ENCODE measurements at regions not wholly inside any gene's neighbourhood (a gene's known extent, or its start where the extent isn't known, plus 50 kb on each side); places are given as distances from the start of the nearest gene placed in this dataset.

DNA sequence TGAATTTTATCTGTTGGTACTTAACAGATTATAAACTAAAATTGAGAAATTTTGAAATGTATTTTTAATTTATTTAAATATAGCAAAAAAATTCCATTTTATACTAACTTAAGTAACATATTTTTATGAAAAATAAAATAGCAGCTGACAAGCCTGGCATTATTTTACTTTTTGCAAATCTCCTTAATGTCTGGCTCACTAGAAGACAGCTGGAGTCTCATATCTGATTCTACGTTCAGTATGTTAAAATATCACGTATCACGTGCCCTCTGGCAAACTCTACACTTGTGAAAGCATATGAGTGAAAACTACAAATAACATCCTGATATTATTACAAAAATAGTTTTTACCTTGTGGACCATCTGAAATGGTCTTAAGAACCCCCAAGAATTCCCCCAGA is 513.2 kb upstream of the NBEA start:
- Mint-ChIP-seq H3K4me1 (no peaks in the 10 kb centered on the region), H3K9me3 (no peaks in the 10 kb centered on the region), H3K36me3 (ENCODE audit: low read depth) (no peaks in the 10 kb centered on the region), H3K4me3 (no peak overlapping the region), H3K27me3 (no peaks in the 10 kb centered on the region), H3K27ac (no peak overlapping the region)
- no peak for ATAC-seq (replicated peaks)

DNA sequence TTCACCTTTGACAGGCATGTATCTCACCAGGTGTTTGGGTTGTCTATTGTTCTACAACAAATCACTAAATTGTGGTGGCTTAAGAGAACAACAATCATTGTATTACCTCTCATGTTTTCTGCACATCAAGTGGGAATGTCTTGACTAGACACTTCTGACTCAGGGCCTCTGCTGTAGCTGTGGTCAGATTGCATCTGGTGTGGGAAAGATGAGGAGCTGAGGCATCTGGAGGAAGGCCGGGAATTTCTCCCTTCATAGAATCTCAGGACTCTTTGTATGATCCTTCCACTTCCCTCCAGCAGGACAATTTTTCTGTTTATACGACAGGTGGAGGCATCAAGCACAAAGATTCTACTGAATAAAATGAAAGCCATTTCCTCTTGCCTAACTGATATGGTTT is 511.8 kb upstream of the NBEA start:
- Mint-ChIP-seq H3K27ac (no peak overlapping the region), H3K4me3 (no peak overlapping the region), H3K4me1 (no peaks in the 10 kb centered on the region), H3K36me3 (ENCODE audit: low read depth) (no peaks in the 10 kb centered on the region), H3K9me3 (no peaks in the 10 kb centered on the region), H3K27me3 (no peaks in the 10 kb centered on the region)
- no peak for ATAC-seq (replicated peaks)

DNA sequence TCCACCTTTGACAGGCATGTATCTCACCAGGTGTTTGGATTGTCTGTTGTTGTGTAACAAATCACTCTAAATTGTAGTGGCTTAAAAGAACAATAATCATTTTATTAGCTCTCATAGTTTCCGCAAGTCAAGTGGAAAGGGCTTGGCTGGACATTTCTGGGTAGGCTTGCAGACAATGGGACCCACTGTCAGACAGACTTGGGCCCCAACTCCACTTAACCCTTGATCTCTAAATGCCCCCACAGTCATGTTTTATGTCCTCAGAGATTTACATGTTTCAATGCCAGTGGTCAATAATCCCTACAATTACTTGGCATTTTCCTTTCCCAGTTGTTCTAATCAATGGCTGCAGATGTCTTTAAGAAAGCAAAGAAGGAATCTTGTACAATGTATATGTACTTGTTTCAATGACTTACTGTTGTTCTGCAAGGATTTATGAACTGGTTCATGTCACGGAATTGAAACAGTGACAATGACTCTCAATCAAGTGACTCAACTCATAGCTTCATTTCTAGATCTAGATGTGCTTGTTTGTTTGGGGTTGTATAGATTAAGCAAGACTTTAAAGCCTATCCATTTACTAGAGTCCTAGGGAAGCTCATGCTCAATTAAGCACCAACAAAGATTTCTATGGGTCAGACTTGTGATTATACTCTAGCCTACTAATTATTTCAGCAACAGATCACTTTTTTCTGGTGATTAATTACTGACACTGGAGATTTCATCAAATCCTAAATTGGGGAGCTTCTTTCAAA is 510.1 kb upstream of the NBEA start:
- no peak overlapping the region for H3K27ac Mint-ChIP-seq
- no peaks in the 10 kb centered on the region for H3K27me3 Mint-ChIP-seq
- ATAC-seq (replicated peaks) = no peak
- H3K4me3 Mint-ChIP-seq = no peak overlapping the region
- H3K4me1 Mint-ChIP-seq = no peaks in the 10 kb centered on the region
- H3K36me3 Mint-ChIP-seq (ENCODE audit: low read depth) = no peaks in the 10 kb centered on the region
- H3K9me3 Mint-ChIP-seq = no peaks in the 10 kb centered on the region

DNA sequence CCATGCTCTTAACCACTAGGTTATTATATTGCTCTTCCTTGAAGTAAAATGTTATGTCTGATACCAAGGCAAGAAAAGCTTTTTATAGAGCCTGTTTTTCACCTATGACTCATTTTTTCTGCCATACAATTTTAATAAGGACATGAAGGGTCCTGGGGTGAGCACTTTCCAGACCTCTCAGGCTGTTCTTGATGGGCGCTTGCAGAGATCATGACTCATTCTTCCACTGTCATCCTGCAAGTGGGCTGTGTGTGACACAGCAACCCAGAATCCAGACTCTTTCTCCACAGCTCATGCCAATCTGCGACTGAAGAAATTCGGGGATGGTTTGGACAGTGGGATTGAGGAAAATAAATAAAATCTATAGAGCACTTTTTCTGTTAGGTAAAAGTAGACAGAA is 506.7 kb upstream of the NBEA start:
- no peaks in the 10 kb centered on the region for H3K27me3 Mint-ChIP-seq
- no peak overlapping the region for H3K27ac Mint-ChIP-seq
- H3K4me3 Mint-ChIP-seq = no peak overlapping the region
- H3K9me3 Mint-ChIP-seq = no peaks in the 10 kb centered on the region
- no peak for ATAC-seq (replicated peaks)
- H3K36me3 Mint-ChIP-seq (ENCODE audit: low read depth) = no peaks in the 10 kb centered on the region
- no peaks in the 10 kb centered on the region for H3K4me1 Mint-ChIP-seq

DNA sequence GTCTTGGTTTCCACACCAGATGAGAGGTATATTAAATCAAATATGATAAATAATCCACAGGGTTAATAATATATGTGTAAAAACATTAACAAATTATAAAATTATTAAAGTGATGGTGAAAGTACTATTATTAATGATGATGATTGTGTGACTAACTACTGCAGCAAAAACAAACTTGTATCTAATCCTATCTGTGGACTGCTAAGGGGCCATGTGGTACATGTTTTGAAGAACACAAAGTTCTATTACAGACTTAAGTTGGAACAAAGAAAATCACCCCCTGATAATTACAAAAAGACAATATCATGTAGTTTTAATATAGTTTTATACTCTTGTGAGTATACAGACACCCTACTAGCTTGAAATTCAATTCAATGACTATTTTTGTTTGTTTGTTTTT is 504.2 kb upstream of the NBEA start:
- no peak for ATAC-seq (replicated peaks)
- Mint-ChIP-seq H3K4me3 (no peak overlapping the region), H3K36me3 (ENCODE audit: low read depth) (no peaks in the 10 kb centered on the region), H3K27me3 (no peaks in the 10 kb centered on the region), H3K9me3 (no peaks in the 10 kb centered on the region), H3K27ac (no peak overlapping the region), H3K4me1 (no peaks in the 10 kb centered on the region)

DNA sequence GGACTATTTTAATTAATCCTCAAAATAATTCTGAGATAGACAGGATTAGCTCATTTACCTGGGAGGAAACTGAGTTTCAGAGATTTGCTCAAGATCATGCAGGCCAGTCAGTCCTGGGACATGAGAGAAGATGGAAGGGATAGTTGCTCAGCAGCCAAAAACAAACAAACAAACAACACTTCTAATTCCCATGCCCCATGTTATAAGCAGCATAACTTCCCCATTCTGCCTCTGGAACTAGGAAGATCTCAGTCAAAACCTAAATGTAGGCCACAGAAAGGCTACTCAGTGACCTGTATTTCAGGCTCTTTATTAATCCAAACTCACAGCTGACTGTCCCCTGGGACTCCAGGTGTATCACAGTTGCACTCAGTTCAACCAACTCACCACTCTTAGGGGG is 489.2 kb upstream of the NBEA start:
- H3K4me1 Mint-ChIP-seq = no peaks in the 10 kb centered on the region
- ATAC-seq (replicated peaks) = no peak
- H3K27ac Mint-ChIP-seq = no peak overlapping the region
- peaks cover 4% of the 10 kb centered on the region for H3K9me3 Mint-ChIP-seq
- no peak overlapping the region for H3K4me3 Mint-ChIP-seq
- no peaks in the 10 kb centered on the region for H3K27me3 Mint-ChIP-seq
- H3K36me3 Mint-ChIP-seq (ENCODE audit: low read depth) = no peaks in the 10 kb centered on the region

DNA sequence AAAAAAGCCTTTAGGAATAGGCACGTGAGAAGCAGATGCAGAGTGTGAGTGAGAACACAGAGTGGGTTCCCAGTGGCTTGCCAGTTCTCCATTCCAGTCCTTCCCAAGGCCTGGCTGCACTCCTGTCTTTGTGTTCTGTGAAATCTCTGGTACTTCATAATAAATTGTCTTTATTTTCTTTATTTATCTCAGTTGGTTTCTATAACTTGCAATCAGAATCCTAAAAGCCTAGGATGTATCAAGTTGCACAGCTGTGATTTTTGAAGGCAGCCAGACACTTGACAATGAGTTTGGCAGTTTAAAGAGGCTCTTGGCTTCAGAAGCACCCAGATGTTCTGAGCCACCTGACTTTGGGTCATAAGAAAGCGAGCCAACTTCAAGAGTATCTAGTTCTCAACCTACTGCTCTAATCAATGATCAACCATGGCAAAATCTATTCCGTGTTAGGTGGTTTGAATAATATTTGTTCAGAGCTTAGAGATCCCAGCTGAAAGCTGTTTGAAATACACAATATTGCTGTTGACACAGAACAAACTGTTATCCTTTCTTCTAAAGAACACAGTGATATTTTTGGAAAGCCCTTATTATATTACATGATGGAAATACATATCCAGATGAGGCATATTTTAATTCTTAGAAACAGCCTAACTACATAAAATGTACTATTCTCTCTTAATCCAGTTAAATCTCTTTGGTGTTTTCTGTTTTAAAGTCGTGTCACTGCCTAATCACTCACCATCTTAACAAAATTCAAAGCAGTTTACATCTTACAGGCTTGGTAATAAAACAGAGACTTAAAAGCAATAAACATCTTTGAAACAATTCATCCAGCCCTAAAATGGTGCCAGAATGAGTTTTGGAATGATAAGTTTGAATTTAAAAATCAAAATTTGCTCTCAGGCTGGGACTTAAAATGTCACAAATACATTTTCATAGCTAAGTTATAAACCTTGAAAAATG is 483.0 kb upstream of the NBEA start:
- Mint-ChIP-seq H3K4me3 (no peak overlapping the region), H3K27ac (no peak overlapping the region), H3K4me1 (no peaks in the 10 kb centered on the region), H3K36me3 (ENCODE audit: low read depth) (no peaks in the 10 kb centered on the region), H3K9me3 (peaks cover 4% of the 10 kb centered on the region), H3K27me3 (no peaks in the 10 kb centered on the region)
- ATAC-seq (replicated peaks) = no peak

DNA sequence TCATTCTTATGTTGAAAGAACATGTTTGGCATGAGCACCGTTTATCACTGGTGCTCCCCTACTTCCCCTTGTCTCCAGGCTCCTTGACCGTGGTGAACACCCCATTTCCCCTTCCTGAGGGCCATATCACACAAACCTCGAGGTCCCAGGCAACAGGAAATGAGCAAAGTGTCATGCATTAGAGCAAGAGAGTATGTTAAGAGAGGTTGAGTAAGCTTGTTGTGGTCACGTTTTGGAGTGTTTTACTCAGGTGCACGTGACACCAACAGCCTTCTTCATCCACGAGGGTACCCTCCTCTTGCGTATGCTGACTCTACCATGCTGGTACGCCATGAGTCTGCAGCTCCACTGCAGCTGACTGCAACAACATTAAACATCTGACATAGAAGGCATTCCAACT is 482.2 kb upstream of the NBEA start:
- Mint-ChIP-seq H3K27ac (no peak overlapping the region), H3K4me3 (no peak overlapping the region), H3K9me3 (peaks cover 4% of the 10 kb centered on the region), H3K36me3 (ENCODE audit: low read depth) (no peaks in the 10 kb centered on the region), H3K27me3 (no peaks in the 10 kb centered on the region), H3K4me1 (no peaks in the 10 kb centered on the region)
- no peak for ATAC-seq (replicated peaks)

DNA sequence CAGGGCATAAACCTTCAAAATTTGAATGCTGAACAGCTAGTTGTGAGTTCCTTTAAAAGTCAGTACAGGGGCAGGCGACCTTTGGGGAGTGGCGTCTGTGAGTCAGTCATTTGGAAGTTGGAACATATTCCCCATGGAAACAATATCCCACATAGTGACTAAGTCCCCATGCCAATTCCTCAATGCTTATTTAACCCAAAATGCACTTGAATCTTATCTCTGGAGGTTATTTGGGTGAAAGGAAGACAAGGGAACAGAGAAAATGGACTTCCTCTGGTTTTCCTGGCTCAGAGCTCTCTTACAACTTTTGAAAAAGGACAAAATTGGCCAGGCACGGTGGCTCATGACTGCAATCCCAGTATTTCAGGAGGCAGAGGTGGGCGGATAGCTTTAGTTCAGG is 479.2 kb upstream of the NBEA start:
- peaks cover 4% of the 10 kb centered on the region for H3K9me3 Mint-ChIP-seq
- no peaks in the 10 kb centered on the region for H3K36me3 Mint-ChIP-seq (ENCODE audit: low read depth)
- no peaks in the 10 kb centered on the region for H3K27me3 Mint-ChIP-seq
- no peaks in the 10 kb centered on the region for H3K4me1 Mint-ChIP-seq
- no peak overlapping the region for H3K4me3 Mint-ChIP-seq
- no peak overlapping the region for H3K27ac Mint-ChIP-seq
- no peak for ATAC-seq (replicated peaks)

DNA sequence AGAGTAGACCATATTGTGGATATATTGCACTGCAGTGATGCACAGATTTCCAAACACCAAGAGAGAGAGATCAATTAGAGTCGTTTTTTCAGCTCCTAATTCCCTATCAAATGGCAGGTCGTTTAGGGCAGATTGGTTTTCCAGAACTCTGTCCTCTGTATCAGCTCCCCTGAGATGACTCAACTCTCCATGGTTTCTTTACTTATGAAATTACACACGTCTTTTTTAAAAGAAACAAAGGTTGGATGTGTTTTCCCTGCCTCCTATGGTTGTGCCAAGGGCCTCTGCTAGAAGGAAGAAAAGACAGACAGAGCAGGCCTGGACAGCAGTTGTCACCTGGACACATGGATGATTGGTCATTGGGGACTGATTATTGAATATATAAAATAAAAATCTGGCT is 478.1 kb upstream of the NBEA start:
- Mint-ChIP-seq H3K36me3 (ENCODE audit: low read depth) (no peaks in the 10 kb centered on the region), H3K27me3 (no peaks in the 10 kb centered on the region), H3K9me3 (peaks cover 4% of the 10 kb centered on the region), H3K4me3 (no peak overlapping the region), H3K4me1 (no peaks in the 10 kb centered on the region), H3K27ac (no peak overlapping the region)
- ATAC-seq (replicated peaks) = no peak

DNA sequence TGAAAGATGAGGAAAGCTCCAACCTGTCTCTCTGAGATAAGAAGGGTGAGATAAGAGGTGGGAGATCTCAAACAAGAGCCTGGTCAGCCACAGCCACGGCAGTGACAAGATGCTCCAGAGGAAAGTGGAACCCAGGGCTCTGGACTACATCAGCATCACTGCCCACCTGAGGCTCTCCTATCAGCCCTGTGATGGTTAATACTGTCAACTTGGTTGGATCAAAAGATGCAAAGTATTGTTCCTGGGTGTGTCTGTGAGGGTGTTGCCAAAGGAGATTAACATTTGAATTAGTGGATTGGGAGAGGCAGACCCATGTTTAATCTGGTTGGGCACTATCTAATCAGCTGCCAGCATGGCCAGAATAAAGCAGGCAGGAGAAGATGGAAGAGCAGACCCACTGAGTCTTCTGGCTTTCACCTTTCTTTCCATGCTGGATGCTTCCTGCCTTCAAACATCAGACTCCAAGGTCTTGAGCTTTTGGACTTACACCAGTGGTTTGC is 476.6 kb upstream of the NBEA start:
- no peaks in the 10 kb centered on the region for H3K4me1 Mint-ChIP-seq
- no peak overlapping the region for H3K27ac Mint-ChIP-seq
- peaks cover 4% of the 10 kb centered on the region for H3K9me3 Mint-ChIP-seq
- no peak for ATAC-seq (replicated peaks)
- no peak overlapping the region for H3K4me3 Mint-ChIP-seq
- no peaks in the 10 kb centered on the region for H3K27me3 Mint-ChIP-seq
- no peaks in the 10 kb centered on the region for H3K36me3 Mint-ChIP-seq (ENCODE audit: low read depth)

DNA sequence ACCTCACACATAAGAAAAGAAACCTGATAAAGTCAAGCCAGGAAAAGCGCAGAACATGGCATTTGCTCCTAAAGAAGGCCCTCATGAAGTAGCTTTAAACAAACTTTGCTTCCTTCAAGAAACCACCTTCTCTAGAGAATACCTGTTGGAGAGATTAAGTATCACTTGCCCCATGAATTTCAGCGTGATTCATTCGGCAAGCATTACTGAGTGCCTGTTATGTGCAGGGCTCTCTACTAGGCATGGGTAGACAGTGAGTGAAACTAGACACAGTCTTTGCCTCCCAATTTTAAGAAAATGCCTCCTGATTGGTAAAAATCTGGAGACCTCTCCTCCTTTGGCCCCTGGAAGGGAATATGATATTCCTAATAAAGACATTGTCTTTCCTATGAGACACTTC is 475.8 kb upstream of the NBEA start:
- Mint-ChIP-seq H3K4me1 (no peaks in the 10 kb centered on the region), H3K27me3 (no peaks in the 10 kb centered on the region), H3K36me3 (ENCODE audit: low read depth) (no peaks in the 10 kb centered on the region), H3K9me3 (no peaks in the 10 kb centered on the region), H3K4me3 (no peak overlapping the region), H3K27ac (no peak overlapping the region)
- ATAC-seq (replicated peaks) = no peak

DNA sequence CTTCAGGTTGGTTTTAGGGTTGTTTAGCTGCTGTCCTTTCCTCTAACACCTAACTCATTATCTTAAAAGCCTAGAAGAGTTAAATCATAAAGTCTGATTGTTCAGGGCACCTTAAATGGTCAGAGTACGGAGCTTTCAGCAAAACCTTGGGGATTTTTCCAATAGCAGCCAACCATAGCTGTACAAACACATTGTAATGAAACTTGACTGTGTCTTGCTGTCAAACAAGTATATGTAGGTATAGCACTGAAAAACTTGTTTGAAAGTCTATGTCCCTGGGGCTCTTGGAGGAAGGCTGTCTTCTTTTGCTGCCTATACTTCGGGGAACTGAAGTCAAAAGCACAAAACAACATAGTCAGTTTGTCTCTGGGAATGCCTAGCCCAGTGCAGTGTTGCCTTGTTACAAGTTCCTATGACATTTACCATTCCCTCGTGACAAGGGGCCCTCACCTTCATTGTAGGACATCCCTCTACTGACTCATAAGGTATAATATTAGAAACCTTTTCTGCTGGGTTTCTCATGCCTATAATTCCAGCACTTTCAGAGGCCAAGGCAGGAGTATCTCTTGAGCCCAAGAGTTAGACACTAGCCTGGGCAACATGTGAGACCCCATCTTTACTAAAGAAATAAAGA is 474.5 kb upstream of the NBEA start:
- Mint-ChIP-seq H3K27ac (no peak overlapping the region), H3K4me3 (no peak overlapping the region), H3K36me3 (ENCODE audit: low read depth) (no peaks in the 10 kb centered on the region), H3K4me1 (no peaks in the 10 kb centered on the region), H3K9me3 (no peaks in the 10 kb centered on the region), H3K27me3 (no peaks in the 10 kb centered on the region)
- no peak for ATAC-seq (replicated peaks)

DNA sequence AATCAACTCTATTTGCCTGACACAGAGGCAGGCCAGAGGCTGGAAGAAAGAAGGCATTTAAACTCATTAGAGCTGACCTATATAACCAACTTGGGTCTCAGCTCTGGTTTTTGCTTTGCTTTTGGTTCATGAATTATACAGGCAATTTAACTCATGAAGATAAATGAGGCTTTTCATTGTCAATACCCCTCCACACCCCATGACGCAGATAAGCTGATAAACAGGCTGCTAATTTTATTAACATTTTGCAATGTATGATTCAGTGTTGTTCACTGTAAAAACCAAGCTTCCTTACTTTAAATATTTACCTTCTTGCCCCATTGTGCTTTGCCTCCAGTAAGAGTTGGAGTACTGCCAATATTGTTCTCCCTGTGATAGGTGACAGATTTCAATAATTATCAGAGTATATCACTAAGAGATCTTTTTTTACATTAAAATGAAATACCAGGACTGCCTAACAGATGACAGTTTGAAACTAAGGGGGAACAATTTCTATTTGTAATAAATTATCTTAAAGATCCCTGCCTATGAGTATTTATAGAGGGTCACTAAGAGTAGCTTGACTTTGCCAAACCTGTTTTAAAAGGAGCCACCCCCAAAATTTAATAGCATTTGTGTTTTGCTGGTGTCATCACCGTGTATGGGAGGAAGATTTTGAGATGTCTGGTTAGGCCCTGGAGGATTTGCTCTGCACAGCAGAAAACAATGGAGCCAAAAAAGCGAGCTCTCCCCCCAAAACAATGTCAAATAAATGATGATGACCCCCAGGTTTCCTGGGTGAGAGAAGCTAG is 472.7 kb upstream of the NBEA start:
- no peak overlapping the region for H3K27ac Mint-ChIP-seq
- no peak overlapping the region for H3K4me3 Mint-ChIP-seq
- no peaks in the 10 kb centered on the region for H3K4me1 Mint-ChIP-seq
- H3K36me3 Mint-ChIP-seq (ENCODE audit: low read depth) = no peaks in the 10 kb centered on the region
- no peak for ATAC-seq (replicated peaks)
- no peaks in the 10 kb centered on the region for H3K9me3 Mint-ChIP-seq
- H3K27me3 Mint-ChIP-seq = no peaks in the 10 kb centered on the region
